ENCODE measurements at regions not wholly inside any gene's neighbourhood (a gene's known extent, or its start where the extent isn't known, plus 50 kb on each side); places are given as distances from the start of the nearest gene placed in this dataset.

- Histone ChIP-seq H3K4me1 (no peaks in the 10 kb centered on the region), H3K27ac (no peak overlapping the region), H3K36me3 (no peaks in the 10 kb centered on the region), H3K27me3 (no peaks in the 10 kb centered on the region), H3K9me3 (peaks cover 0 to 8% (median 0%) of the 10 kb centered on the region in 11 donors), H3K4me3 (no peak overlapping the region)
- intact Hi-C loops (cut with DNase I) = no loop called here
- no peak for DNase-seq
- TF ChIP-seq CTCF (IDR thresholded peaks at IDR 0.05) = no peak
- ATAC-seq = no peak
- WGBS, 2 donors = 56 to 65% methylated on average over 4 of the region's 4 CpGs
Observed at GRCh38 chr10:2279711-2280110, 542.4 kb upstream of the ADARB2 start.

- no peaks in the 10 kb centered on the region for H3K4me1 ChIP-seq
- H3K9me3 ChIP-seq = peaks cover 0 to 20% (median 8%) of the 10 kb centered on the region in 11 donors
- intact Hi-C loops (cut with DNase I) = no loop called here
- no peaks in the 10 kb centered on the region for H3K36me3 ChIP-seq
- no peak for TF ChIP-seq CTCF (IDR thresholded peaks at IDR 0.05)
- H3K27ac ChIP-seq = no peak overlapping the region
- WGBS, 2 donors = 62 to 63% methylated on average over 11 of the region's 11 CpGs
- ATAC-seq (no peak), DNase-seq (no peak)
- H3K27me3 ChIP-seq = no peaks in the 10 kb centered on the region
- H3K4me3 ChIP-seq = no peak overlapping the region
Observed at GRCh38 chr10:2278363-2278762, 541.0 kb upstream of the ADARB2 start.

DNA sequence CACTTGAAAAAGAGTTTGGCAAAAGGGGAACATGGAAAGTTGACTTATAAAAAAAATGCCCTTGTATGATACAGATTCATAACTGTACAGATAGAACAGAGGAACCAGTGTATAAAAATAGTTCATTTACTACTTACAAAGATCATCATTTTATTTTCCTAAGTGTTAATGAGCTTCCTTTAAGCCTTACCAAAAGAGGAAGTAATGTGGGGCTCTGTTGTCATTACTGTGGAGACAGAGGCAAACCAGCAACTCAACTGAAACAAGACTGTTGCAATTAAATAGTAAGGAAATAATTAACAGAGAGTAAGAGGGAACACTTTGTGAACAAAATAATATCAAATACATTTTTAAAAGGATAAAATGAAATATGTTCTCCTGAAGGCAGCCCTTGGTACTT, 526.2 kb upstream of the ADARB2 start:
- Histone ChIP-seq H3K27me3 (no peaks in the 10 kb centered on the region), H3K4me1 (no peaks in the 10 kb centered on the region), H3K4me3 (no peak overlapping the region), H3K36me3 (no peaks in the 10 kb centered on the region), H3K27ac (no peak overlapping the region), H3K9me3 (peaks cover 0 to 22% (median 0%) of the 10 kb centered on the region in 11 donors)
- no peak for ATAC-seq
- TF ChIP-seq CTCF (IDR thresholded peaks at IDR 0.05) = no peak
- no peak for DNase-seq
- intact Hi-C loops (cut with DNase I) = no loop called here

- intact Hi-C loops (cut with DNase I) = no loop called here
Observed at GRCh38 chr10:2262878-2263277, 525.6 kb upstream of the ADARB2 start.

More at GRCh38 chr10:2262878-2263277, 525.6 kb upstream of the ADARB2 start:
- 82 to 93% methylated on average over 4 of the region's 4 CpGs for whole genome bisulfite sequencing, 2 donors
- Histone ChIP-seq H3K36me3 (no peaks in the 10 kb centered on the region), H3K4me3 (no peak overlapping the region), H3K4me1 (no peaks in the 10 kb centered on the region), H3K27me3 (no peaks in the 10 kb centered on the region), H3K9me3 (peaks cover 0 to 22% (median 0%) of the 10 kb centered on the region in 11 donors), H3K27ac (no peak overlapping the region)
- TF ChIP-seq CTCF (IDR thresholded peaks at IDR 0.05) = no peak
- no peak for ATAC-seq
- no peak for DNase-seq
